ENCODE measurements at regions not wholly inside any gene's neighbourhood (a gene's known extent, or its start where the extent isn't known, plus 50 kb on each side); places are given as distances from the start of the nearest gene placed in this dataset.
"Not testable (repeated sequence)": the region's sequence is repeated elsewhere in the genome, so short reads cannot be mapped to it uniquely, and the experiment has no call there.

DNA sequence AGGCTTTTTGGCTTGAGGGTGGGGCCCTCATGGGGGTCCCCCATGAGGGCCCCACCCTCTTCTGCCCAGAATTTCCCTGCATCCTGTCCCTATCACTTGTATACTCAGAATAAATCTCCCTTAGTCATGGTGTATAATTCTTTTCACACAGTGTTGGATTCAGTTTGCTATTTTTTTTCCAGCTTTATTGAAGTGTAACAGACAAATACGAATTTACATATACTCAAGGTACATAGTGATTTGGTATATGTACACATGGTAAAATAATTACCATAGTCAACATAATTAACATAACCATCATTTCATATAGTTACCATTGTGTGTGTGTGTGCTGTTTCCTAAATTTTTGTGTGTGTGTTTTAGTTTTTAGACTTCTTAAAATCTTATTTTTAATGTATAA lies 289.4 kb downstream of the CNTNAP3B start:
- not testable (repeated sequence) for DNase-seq

DNA sequence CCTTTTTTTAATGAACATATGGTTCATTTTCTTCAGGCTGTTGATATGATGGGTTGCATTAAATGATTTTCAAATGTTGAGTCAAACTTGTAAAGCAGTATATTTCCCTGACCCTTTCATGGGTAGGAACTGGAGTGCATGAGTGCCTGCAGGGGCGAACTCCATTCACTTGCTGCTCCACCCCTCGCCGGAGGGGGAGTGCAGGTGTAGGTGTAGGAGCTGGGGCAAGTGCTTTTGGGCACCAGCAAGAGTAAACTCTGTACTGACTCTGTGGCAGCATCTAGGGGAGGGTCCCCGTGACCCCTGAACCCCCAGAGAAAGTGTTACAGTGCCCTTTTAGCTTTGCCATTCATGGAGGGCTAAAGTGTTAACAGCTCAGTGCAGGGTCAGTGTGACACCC lies 290.3 kb downstream of the CNTNAP3B start:
- not testable (repeated sequence) for DNase-seq

DNA sequence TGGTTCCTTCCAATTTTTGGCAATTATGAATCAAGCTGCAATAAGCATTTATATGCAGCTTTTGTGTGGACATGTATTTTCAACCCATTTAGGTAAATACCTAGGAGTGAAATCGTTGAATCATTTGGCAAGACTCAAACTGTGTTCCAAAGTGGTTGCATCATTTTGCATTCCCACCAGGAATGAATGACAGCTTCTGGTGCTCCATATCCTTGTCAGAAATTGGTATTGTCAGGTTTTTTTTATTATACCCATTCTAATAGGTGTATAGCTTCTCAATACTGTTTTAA lies 290.7 kb downstream of the CNTNAP3B start:
- DNase-seq: not testable (repeated sequence)

DNA sequence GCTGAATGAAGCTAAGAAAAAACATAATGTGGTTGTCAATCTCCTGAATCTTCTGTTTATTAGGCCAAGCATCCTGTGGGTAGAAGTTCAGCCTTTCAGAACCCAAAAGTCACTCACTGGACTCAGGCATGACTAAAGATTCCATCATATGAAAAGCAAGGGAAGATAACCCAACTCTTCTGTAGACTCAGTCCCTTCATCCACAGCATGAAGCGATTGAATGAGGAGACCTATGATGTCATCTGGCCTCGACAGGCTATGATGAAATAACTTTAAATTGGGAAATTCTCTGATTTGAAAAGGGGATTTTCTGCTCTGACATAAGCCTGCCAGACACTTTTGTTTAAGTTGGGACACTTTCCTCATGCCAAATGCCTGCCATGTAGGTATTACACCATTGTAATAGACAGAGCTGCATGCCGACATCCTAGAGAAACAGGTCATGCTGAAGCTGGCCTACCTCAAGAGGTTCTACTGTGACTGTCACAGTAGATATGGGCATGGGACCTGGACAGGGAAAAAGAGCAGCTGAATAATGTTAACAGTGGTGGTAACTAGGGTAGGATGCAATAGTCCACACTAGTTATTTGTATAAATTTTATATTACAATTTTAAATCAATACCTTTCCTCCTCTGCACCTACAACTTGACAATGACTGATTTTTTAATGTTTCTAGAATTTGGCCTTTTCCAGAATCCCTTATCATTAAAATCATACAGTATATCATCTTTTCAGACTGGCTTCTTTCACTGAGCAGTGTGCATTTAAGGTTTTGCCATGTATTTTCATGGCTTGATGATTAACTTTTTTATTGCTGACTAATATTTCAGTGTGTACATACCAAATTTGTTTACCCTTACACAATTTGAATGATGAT lies 291.3 kb downstream of the CNTNAP3B start:
- DNase-seq: not testable (repeated sequence)

DNA sequence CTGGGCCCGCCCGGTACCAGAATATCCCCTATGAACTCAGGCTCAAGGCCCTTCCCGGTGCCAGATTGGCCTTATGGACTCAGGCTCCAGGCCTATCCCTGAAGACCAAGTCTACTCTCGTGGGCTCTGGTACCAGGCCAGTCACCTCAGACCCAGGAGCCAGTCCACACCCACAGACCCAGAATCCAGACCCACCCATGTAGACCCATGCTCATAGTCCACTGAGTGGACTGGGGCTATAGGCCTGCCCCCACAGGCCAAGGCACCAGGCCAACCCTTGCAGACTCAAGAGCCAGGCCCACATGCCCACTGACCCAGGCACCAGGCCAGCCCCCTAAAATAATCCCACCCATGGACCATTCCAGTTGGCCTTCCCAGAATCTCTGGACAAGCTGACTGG lies 296.1 kb downstream of the CNTNAP3B start:
- not testable (repeated sequence) for DNase-seq

DNA sequence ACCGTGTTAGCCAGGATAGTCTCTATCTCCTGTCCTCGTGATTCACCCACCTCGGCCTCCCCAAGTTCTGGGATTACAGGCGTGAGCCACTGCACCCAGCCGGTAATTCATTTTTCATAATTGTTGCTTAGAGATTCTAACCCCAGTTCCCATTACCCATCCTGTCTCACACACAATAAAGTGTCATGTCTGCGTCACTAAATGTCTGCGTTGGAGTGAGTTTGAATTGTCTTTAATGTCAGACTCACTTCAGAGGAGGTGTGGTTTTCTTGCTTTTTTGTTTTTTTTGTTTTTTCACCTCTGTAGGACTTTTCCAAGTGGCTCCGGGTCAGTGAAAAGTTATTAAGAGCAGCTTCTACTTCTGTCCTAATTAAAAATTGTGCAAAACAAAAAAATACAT lies 304.5 kb downstream of the CNTNAP3B start:
- not testable (repeated sequence) for DNase-seq

DNA sequence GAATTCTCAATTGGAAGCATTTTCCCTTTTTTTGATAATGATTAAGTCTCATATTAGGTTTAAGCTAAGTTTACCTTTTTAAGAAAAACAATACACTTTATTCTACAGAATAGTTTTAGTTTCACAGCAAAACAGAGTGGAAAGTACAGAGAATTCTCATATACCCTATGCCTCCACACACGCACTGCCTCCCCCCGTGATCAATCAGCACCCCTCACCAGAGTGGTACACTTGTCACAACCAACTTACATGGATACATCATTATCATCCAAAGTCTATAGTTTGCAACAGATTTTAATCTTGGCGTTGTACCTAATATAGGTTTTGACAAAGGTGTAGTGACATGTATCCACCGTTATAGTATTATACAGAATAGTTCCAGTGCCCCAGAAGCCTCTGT lies 326.5 kb downstream of the CNTNAP3B start:
- DNase-seq: not testable (repeated sequence)

DNA sequence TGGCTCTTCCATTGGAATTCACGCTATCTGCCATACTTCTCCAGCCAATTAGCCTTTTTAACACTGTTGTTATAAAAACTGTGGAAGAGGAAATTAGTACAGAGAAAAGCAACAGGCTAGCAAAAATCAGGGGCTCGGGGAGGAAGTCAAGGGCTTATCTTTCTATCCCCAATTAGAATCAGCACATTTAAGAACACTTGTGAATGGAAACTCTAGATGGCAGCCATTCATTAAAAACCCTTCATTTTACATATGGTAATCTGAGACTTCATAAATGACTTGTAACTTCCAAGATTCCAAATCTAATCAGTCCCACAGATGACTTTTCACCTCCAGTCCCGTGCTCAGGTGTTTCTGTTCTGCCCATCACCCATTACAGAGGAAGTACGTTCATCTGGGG lies 330.5 kb downstream of the CNTNAP3B start:
- DNase-seq: not testable (repeated sequence)

DNA sequence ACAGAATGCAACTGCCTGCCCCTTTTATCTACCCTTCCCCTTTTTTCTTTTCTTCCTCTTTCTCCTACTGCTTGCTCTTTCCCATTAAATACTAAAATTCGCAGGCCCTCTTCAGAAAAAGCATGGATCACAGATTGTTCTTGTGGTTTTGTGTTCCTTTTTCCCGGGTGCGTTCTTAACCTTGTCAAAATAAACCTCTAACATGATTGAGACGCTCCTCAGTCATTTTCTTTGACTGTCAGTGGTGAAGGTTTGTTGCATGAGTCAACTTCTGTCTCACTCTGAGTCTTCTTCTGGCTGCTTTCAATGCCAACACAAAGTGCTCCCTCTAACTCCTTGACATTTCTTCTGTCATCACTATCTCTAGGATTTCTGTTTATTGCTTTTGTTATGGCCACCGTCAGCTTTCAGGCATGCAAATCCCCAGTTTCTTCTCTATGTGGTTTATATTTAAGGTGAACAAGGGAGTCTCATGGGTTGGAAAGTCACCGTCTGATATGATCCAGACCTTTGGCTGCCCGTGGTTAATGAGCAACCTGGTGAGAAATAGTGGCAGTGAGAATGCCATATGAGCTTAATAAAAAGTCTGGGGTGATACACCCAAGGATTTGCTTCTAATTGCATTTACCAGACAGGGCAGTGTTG lies 338.4 kb downstream of the CNTNAP3B start:
- DNase-seq: peak in 1 of 2 donors; percentile 29

DNA sequence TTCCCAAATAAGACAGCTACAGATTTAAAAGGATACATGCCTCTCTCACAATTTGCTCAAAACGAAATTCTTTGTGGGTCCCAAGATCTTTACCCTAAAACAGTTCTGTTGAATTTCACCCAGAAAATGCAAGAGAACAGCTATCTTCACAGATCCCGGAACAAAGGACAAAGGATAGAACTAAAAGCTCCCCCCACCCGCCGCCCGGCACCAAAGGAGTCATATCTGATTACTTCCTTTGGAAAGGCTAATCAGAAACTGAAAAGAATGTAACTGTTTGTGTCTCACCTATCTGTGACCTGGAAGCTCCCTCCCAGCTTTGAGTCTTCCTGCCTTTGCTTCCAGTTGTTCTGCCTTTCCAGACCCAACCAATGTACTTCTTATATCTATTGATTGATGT lies 339.2 kb downstream of the CNTNAP3B start:
- not testable (repeated sequence) for DNase-seq

DNA sequence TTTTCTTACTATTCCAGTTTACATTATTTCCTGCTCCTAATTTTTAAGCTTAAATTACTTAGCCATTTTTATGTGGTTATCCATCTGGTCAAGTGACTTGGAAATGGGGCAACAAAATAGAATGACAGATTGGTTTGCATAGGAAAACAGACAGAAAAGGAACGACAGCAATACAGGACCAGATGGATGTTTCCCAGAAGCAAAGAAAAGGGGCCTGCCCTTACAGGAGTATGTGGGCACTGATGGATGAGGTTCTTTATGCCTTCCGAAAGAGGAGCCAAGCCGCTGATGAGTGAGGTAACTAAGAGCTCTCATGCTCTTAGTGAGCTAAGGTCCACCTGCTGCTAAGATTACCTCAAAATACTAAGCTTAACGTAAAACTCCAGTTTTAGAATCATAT lies 339.8 kb downstream of the CNTNAP3B start:
- DNase-seq: not testable (repeated sequence)

DNA sequence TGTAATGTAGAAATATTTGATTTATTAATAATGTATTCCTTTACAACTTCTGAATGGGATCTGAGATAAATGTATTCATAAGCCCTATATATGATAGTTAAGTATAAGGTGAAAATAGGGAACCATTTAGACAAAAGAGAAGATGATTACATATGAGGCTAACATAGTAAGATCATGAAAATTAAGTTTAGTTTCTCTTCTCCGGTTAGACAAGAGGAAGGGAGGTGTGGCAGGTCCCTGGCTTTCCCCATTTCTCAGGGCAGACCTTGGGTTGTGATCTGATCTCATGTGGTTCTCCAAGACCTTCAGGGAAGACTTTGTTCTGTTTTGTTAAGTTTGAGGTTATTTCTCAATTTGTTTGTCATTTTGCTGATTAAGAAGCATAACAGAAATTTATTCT lies 341.3 kb downstream of the CNTNAP3B start:
- DNase-seq: peak; percentile 52 to 59

DNA sequence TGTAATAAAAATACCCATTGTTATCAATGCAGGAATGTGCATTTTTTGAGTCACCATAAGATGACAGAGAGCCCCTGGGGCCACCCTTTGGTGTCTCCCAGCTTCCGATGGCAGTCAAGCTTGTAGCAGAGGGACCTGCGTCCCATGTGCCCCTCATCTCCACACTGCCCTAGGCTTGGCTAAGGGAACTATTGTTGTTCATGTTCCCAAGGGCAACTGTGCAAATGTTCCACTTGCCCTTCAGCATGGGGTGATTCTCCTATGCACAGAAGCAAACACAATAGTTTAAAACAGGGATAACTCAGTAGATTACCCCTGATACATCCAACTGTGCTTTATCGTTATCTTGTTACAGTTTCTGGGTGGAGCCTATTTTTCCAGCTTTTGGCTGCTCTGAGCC lies 342.0 kb downstream of the CNTNAP3B start:
- not testable (repeated sequence) for DNase-seq

DNA sequence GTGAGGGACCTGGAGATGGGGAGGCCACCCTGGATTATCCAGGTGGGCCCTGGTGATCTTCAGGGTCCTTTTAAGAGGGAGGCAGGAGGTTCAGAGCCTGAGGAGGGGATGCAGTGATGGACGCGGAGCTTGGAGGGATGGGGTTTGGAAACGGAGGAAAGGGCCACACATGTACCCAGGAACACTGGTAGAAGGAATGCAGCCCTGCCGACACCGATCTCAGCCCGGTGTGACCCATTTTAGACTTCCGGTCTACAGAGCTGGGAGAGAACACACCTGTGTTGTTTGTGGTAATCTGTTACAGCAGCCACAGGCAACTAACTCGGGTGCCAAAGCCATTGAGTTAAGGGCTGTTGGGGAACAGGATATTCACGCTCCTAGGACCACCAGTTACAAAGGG lies 345.2 kb downstream of the CNTNAP3B start:
- not testable (repeated sequence) for DNase-seq

DNA sequence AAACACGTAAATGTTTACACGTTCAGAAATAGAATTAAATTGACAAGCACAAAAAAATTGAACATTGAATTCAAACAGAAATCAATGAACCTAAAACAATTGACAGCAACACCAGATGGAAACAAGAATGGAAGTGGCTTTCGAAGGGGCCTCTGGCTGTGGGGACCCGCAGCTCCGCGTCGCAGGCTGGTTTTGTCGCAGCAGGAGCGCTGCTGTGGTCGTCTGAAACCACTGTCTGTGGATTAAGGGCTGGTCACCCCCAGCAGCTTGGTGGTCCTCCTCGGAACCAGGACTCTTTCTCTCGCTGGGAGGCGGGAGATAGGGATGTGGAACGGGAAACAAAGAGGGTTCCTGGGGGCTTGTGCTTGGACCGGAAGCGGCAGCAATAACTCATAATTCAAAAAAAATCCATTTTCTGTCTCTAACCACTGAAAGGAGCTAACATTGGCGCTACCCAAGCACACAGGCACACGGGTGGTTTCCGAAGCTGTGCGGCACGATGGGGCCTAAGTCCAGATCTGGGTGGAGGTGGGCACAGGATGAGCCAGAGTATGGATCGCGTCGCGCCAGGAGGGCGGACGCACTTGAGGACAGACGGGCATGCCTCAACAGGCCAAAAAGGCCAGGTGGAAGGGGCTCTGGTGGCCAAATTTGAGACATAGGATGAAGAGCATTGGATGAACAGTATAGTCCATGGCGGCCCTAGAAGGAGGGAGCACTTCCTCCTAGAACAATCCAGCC lies 346.0 kb downstream of the CNTNAP3B start:
- DNase-seq: not testable (repeated sequence)

DNA sequence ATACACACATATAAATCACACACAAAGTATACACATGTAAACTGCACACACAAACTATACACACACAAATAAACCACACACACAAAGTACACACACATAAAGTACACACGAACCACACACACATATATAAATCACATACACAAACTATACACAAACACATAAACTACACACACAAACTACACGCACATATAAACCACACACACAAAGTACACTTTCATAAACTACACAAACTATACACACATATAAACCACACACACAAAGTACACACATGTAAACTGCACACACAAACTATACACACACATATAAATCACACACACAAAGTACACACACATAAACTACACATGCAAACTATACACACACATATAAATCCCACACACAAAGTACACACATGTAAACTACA lies 347.3 kb downstream of the CNTNAP3B start:
- DNase-seq: not testable (repeated sequence)

DNA sequence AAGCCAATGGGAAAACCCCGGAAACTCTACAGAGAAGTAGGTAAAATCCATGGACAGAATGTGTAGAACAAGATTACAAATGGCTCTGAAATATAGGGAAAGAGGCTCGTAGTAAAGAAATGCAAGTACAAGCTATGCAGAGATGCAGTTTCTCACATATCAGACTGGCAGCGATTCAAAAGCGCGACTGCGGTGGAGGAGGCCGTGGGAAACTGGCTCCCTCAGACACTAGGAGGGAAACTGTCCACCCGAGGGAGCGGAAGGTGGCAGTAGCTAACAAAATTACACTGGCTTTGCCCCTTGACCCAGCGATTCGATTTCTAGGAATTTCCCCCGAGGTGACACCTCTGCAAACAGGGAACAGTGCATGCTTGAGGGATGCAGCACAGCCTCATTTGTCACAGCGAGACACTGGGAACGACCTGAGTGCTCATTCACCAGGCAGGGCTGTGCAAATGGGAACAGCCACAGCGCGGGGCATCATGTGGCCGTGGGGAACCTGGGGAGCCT lies 349.3 kb downstream of the CNTNAP3B start:
- not testable (repeated sequence) for DNase-seq

DNA sequence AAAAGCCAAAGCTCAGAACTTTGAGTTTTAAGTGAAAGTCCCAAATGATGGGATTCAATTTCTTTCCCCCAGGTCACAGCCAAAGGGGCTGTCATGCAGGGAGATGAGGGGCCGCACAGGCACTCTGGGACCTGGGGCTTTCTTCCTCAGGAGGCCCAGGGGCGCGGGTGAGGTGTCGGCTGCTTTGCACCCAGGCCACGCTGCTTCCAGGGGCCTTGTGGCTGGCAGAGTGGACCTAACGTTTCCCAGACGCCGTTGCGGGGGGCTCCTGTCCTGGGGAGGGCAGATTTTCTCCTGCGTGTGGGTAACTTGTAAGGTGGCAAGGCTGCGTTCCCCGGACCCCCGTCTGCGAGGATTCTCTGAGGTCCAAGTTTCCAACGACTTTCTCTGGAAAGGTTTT lies 350.0 kb downstream of the CNTNAP3B start:
- not testable (repeated sequence) for DNase-seq

DNA sequence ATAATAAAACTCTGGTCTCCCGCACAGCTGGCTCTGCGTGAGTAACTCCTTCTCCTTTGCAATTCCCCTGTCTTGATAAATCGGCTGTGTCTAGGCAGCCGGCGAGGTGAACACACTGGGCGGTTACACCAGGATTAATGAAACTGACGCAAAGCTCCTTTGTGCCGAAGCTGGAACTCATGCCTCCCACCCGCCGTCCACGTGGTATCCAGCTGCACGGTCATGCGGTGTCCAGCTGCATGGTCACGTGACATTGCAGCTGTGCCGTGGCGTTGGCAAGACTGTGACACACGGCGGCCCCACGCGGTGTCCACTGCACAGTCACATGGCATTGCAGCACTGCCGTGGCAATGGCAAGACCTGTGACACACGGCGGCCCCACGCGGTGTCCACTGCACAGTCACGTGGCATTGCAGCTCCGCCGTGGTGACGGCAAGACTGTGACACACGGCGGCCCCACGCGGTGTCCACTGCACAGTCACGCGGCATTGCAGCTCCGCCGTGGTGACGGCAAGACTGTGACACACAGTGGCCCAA lies 350.6 kb downstream of the CNTNAP3B start:
- not testable (repeated sequence) for DNase-seq

DNA sequence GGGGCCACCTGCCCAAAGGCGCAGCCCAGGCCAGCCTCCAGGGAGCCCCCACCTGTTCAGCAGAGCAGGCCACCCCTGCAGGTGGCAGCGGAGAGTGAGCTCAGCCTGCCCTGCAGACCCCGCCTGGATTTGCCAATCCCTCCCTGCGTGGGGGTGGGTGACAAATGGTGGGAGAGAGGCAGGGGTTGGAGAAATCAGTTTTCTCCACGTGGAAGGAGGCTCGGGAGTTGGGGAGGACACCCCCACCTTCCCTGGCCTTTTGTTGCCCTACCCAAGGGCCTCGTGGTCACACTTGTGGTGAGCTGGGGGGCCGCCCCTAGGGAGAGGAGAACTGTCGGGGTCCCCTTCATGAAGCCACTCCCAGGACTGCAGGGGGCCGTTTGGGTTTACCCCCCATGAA lies 351.7 kb downstream of the CNTNAP3B start:
- DNase-seq: not testable (repeated sequence)

DNA sequence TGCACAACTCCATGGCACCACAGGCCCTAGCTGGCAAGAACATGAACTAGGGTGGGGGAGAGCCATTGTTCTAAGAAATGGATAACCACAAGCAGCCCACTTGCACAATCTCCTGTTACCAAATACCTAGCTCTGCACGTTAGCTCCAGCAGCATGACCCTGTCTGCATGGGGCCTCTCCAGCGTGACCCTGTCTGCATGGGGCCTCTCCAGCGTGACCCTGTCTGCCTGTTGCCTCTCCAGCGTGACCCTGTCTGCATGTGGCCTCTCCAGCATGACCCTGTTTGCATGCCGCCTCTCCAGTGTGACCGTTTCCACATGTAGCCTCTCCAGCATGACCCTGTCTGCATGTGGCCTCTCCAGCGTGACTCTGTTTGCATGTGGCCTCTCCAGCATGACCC lies 356.7 kb downstream of the CNTNAP3B start:
- DNase-seq: not testable (repeated sequence)

DNA sequence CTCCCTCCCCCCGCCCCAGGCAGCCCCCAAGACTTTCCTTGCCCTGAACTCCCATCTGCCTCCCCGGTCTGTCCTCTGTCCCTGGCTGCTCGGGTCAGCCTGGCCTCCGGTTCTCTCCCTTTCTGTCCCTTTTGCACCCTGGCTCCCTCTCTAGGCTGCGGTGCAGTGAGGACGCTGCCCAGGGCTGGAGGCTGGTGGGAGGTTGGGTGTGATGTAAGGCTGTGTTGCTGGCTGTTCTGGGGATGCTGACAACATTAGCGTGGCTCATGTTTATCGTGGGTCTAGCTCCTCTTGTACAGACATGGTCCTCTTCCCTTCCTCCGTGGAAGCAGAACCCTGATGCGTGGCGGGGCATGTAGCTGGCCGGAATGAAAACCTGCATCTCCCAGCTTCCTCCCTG lies 357.5 kb downstream of the CNTNAP3B start:
- DNase-seq: not testable (repeated sequence)

DNA sequence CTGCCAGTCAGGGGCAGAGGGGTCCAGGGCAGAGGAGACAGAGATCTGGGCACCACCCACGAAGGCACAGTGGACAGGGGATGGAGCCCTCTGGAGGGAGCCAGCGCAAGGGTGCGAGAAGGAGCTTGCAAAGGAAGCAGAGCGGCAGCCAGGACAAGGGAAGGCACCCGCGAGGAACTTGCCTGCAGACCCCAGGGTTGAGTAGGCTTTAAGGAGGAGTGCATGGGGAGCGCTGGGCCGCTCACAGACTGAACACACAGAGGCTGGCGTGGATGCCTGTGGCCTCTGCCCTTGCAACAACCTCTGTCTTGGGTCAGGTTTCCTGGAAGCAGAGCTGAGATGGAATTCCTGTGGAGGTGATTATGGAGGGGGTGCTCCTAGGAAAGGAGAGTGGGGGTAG lies 374.4 kb downstream of the CNTNAP3B start:
- DNase-seq: not testable (repeated sequence)
